ENCODE measurements at regions not wholly inside any gene's neighbourhood (a gene's known extent, or its start where the extent isn't known, plus 50 kb on each side); places are given as distances from the start of the nearest gene placed in this dataset.
A peak's percentile ranks its signal among the peaks of the same experiment; 100 is the strongest.

DNA sequence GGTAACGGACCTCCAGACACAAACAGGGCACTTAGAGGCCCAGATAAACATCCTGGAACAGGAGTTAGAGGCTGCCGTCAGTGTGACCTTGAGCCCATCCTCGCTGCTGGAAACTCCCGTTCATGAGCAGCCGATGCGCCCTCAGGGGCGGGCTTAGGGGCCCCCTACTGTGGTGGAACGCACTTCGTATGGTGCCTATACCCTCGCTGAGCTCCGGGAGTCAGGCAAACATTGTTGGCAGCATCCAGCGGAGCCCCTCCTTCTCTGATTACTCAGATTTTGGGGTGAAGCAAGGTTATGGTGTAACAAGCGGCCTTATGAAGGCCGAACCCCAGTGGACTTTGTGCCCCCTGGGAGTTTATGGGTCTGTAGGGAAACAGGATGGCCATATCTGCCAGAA, 205.3 kb upstream of the SYT4 start:
- DNase-seq: no peak

DNA sequence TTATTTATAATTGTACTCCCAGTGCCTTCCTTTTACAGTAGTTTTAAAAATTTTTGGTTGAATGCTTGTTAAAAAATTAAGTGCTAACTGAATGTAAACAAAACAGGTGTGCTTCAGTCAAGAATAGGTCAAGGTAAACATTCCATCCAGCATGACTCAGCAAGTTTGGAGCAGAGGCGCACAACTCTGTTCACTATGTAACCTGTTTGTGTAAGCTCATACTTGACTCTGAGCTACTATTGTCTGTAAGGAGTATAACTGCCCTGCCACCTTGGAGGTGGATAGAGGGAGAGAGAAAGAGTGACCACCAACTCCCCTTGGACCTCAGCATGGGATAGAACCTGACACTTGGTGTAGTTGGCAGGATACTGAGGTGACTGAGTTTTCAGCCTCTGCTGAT, 207.4 kb upstream of the SYT4 start:
- DNase-seq: no peak

DNA sequence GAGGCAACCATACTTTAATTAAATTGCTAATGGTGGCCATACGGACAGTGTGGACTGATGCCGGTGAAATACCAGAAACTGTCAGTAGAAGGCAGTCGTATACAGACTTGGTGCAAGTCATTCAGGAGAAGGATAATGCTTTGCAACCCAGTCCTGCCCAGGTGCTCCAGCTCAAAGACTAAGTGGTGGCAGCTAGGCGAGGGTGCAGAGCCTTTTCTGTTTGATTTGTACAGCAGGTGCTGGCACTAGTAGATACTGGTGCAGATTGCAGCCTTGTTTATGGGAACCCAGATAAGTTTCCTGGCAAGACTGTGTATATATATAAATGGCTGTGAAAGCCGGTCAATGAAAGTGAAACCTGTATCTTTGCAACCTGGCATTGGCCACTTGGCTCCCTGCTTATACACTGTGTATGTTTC, 208.3 kb upstream of the SYT4 start:
- DNase-seq: no peak

DNA sequence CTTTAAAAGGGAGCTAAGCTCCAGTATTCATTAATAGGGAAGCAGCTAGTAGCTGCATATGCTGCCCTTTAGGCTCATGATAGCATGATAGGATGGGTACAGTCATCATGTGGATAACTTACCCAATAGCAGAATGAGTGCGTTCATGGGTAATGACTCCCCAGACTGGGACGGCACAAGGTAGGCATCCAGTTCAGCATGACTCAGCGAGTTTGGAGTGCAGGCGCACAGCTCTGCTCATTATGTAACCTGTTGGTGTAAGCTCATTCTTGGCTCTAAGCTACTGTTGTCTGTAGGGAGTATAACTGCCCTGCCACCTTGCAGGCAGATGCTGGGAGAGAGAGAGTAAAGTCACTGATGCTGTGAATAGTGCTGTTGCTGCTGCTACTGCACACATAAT, 209.2 kb upstream of the SYT4 start:
- DNase-seq: no peak

DNA sequence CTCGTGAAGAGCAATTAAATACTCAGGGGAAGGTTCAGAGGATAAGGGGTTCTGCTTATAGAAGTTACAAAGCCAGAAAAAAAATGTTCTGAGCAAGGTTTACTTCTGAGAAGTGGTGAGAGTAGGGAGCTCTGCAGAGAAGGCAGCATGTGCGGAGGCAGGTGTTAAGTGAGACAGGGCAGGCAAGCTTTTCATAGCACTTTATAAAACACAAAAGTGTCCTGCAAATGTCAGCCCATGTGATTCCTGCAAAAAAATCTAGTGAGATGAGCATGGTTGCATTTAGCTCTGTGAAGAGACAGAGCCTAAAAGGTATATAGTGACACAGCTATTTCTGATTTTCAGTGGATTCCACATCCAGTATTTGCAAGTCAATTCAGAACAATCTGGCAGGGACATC, 223.8 kb upstream of the SYT4 start:
- no peak for DNase-seq

DNA sequence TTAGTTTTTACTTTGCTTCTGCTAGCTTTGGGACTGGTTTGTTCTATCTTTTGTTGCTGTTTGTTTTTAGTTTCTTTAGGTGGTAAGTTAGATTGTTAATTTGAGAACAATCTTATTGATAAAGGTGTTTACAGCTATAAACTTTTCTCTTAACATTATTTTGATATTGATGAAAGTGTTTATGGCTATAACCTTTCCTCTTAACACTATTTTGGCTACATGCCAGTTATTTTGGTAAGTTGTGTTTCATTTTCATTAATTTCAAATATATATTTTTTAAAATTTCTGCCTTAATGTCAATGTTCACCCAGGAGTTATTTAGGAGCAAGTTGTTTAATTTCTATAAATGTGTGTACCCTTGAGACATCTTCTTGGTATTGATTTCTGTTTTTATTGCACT, 229.6 kb upstream of the SYT4 start:
- DNase-seq: no peak

DNA sequence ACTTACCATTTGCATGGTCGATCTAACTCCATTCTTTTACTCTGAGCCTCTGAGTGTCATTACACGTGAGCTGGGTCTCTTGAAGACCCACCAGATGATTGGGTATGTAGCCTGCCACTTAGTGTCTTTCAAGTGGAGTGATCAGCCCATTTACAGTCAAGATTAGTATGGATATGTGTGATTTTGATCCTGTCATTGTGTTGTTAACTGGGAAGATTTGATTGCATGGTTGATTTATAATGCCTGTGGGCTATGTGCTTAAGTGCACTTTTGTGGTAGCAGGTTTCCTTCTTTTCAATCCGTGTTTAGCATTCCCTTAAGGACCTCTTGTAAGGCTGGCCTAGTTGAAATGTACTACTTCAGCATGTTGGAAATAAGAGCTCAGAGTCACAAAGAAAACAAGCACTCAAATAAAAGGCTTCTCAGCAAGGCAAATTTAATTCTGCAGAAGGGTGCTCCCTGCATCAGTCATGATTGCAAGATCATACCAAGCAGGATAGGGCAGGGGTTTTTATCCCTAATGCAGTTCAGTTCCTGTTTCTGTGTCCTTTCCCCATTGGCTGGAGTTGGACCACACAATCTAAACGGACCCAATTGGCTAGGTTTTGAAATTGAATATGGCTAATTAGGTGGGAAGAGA, 230.7 kb upstream of the SYT4 start:
- no peak for DNase-seq

DNA sequence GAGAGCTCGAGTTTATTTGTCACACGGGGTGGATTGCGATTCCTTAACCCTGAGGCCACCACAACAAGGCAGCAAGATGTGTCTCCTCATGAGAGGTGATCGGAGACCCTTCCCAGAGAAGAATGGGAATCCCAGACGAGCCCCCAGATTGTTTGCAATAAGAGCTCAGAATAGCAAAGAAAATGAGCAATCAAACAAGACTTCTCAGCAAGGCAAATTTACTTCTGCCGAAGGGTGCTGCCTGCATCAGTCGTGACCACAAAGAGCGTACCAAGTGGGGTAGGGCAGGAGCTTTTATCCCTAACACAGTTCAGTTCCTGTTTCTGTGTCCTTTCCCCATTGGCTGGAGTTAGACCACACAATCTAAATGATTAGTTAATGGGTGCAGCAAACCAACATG, 237.5 kb upstream of the SYT4 start:
- DNase-seq: no peak

DNA sequence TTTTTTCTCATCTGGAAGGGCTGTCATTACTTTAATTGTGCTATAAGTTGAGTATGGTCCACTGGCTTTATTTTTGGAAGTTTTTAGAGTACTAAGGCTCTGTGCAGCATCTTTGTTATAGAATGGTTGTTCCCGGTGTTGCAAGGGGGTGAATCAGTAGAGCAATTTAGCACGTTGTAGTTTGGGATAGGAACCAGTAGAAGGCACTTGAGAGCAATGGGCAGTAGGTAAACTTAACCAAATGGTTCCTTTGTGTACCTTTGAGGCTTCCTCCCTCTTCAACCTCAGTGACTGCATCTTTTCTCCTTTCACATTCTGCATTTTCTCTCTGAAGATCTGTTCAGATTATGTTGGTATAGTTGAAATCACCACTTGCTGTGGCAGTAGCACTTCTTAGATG, 238.2 kb upstream of the SYT4 start:
- no peak for DNase-seq

DNA sequence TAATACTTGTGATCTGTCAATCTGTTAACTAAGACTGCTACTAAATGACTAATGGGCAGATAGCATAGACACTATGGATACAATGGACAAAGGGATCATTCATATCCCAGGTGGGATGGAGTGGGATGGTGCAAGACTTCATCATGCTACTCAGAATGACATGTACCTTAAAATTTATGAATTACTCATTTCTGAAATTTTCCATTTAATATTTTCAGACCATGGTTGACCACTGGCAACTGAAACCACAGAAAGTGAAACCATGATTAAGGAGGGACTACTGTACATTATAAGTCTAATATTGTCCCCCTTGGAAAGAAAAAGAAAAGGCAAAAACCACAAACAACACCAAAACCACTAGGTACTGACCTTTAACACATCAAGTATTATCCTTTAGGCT, 247.0 kb upstream of the SYT4 start:
- DNase-seq: no peak

DNA sequence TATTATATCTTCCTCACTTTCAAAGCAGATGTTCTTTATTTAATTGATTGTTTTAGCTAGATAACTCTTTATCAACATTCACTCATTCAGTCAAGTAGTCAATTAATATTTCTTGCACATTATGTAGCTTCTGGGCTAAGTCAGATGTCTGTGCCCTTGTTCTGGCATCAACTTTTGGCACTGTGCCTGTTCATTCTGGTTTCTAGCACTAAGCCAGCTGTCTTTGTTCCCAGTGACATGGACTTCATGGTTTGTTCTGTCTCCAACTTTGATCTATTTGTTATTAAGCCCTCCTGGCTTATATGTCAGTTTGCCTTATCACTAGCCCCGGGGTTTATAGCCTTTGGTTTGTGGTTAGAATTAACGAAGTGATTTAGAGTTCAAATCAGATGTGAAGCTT, 247.9 kb upstream of the SYT4 start:
- DNase-seq: no peak

DNA sequence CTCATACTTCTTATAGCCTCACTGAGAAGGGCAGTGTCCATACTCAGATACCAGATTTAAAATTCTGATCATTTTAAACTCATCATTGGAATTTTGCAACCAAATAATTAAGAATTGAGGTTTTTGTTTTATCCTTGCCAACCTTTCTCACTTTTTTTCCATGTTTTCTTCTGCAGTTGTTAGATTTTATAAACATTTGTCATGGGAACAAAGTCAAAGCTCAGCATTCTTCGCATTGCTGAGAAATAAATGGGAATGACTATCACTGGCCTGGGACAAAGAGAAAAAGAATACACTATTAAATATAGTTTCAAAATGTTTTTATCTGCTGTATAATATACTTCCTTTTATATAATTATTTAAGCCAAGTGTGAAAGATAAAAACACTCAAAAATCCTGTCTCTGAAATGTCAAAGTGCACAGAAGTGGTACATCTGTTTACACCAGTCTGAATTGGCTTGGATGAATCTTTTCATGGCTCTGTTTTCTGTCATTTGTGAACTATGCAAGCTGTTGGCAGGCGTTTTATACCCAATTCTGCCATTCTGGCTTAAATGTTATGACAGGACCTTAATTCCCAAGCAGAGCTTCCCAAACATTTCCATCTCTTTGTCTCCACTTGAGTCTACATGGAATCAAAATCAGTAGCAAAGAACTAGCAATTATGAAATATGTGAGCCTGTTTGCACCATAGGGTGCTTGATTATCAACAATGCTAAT, 249.3 kb upstream of the SYT4 start:
- no peak for DNase-seq

DNA sequence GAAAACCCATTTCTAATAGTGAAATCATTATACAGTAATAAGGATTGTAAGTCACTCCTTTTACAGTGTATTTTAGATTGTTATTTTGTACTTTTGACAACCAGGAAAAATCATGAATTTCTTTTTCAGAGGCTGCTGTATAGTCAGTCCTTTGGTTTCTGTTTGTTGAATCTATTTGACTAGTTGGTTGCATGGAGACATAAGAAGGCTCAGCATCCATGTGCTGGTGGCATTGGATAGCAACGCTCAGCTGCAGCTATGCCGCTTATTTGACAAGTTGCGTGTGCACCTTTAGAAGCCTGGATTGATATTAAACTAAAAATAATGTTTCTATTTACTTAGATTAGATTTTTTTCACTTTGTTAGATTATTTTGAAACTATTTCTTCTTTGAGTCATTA, 254.1 kb upstream of the SYT4 start:
- no peak for DNase-seq

DNA sequence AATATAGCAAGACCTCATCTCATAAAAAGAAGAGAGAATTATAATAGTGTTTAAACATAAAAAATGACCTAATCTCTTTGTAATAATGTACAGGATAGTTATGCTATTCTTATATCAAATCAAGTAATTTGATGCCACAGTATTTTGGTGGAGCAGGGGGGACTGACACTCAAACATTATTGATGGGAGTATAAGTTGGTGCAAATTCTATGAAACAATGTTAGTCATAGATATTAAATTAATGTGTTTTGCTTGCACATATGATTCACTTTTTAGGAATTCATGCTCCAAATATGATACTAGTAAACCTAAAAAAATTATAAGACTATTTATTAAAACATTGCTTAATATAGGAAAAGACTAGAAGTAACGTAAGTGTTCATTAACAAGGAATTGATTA, 256.1 kb upstream of the SYT4 start:
- DNase-seq: no peak

DNA sequence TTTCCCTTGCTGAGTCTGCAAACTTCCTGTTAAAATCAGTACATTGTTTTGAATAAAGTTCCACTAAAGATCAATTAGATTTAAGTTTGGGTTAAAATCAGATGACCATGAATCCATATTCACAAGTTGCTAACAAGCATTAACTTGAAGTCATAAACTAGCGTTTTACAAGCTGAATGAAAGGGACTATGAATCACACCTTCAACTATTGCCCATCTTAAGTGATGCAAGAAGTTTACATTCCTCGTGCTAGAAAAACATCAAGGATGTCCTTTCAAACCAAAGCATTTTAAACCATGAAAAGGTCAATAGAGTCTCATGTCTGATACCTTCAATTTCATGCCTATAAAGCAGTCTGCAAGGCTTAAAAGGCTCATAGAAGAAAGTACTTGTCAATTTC, 257.2 kb upstream of the SYT4 start:
- DNase-seq: no peak

DNA sequence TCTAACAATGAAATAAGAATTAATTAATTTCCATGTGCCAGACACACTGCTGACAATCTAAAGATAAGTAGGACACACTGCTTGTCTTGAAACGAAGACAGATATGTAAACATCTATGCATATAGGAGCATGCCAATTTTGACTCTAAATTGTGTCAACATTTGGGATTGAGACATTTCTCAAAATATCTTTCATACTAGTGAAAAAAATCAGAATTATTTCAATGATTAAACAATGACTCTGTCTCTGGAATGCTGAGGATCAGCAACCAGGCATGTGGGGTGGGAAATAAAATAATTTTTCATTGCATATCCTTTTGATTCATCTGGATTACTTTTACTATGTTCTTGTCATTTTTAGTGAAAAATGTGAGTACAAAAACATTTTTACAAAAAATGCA, 262.6 kb upstream of the SYT4 start:
- DNase-seq: no peak

DNA sequence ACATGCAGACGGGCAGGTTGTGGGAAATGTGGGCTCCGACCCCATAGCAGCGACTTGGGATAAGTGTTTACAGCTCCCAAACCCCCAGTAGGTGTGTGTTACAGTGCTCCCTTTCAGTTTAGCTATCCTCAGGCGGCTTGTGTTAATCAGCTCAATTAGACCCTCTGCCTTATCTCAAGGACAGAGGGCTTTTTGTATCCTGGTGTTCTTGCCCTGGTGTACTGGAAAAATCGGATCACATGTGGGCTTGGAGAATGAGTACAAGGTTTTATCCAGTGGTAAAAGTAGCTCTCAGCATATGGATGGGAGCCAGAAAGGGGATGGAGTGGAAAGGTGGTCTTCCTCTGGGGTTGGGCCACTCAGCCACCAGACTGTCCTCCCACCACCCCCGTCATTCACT, 264.7 kb upstream of the SYT4 start:
- no peak for DNase-seq

DNA sequence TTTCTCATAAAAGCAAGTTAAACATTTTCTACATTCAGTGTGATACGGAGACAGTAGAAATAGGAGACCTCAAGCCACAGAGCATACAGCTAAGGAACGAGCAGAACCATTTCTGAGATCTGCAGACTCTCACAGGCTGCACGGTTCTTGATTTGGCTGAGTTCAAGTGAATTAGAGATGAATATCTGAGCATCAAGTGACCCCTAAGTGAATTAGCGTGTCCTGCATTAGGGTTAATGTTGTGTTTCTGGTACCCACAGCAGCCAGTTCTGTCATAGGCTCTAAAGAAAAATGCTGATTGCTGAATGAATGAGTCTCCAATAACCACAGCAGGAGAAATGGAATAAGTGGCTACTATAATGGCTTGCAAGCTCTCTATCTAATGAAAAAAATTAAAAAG, 265.9 kb upstream of the SYT4 start:
- no peak for DNase-seq

DNA sequence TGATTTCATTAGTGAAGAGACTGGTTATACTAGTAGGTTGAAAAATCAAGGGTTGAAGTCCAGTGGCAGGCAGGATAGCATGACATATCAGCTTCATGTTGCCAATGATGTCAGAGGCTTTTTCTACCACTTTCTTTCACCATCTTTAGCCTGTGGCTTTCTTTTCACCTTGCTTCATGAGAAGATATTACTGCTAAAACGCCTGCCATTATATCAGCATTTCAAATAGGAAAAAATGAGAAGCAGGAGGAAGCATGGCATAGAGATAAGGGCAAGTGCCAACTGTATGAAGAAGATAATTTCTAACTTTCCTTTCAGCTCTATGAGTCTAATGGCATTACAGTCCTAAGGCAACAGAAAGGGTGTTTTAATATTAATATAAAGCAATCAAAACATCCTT, 270.2 kb upstream of the SYT4 start:
- DNase-seq: no peak

DNA sequence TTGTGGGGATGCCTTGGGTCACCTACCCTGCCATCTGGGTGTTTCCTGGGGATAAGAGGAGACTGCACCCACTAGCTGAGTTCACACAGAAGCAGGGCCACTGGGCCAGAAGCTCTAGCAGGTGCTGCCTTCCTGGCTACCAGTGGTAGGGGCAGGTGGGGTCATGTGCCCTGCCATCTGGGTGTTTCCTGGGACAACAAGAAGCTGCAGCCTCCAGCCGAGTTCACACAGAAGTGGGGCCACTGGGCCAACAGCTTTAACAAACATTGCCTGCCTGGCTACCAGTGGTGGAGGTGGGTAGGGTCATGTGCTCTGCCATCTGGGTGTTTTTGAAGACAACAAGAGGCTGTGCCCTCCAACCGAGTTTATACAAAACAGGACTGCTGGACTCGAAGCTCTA, 282.2 kb upstream of the SYT4 start:
- DNase-seq: no peak

DNA sequence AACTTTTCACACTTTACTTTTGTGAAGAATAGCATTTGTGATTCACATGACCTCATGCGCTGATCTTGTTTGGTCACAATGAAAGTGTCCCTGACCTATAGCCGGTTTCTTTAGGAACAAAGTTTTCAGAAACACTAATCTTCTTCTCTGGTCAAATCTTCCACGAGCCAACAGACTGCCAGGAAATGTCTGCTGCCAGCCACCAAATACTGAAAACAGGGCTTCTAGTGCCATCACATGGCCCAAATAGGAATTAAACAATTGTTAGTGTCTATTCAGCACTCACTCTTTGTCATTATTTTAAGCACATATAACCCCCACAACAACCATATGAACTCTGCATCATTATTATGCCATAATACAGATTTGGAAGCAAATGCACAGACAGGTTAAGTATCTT, 286.5 kb upstream of the SYT4 start:
- DNase-seq: no peak

DNA sequence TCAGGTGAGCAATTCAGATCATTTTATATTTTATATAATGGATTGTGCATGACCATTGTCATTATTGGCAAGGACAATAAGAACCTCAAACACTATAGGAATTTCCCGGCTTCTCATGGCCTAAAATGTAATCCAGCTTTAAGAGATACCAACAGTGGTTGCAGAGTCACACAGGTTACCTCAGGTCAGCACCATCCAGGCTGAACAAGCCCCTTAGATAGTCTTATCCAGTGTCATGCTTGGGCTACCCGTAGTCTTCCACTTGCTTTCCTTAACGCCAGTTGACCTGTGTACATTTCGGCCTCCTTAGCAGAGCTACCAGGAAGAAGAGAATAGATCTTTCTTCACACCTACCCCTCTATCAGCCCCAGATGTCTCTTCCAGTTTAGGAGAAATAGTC, 293.3 kb upstream of the SYT4 start:
- DNase-seq: no peak

DNA sequence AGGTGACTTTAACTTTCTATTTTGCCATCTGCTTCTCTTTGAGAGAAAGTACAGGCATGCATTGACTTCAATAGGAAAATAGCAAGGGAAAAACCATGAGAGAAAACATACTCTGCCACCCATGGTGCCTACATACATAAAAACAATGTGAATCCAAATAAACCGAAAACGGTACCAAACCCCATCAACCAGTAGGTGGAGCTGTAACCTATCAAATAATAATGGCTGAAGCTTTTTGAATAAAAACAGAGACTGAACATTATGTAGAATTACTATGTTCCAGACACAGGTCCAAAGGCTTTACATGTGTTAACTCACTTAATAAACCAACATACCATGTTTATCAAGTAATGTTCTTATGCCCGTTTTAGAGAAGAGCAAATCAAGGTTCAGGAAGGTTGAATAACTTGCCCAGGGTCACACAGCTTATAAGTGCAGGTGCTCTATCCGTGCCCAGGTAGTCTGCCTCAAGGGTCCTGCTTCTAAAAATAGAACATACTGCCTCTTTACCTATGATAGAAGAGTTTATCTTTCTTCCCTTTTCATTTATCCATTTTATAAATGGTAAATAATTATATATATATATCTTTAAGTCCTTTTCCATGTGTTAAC, 293.9 kb upstream of the SYT4 start:
- peak; percentile 56 to 57 for DNase-seq

DNA sequence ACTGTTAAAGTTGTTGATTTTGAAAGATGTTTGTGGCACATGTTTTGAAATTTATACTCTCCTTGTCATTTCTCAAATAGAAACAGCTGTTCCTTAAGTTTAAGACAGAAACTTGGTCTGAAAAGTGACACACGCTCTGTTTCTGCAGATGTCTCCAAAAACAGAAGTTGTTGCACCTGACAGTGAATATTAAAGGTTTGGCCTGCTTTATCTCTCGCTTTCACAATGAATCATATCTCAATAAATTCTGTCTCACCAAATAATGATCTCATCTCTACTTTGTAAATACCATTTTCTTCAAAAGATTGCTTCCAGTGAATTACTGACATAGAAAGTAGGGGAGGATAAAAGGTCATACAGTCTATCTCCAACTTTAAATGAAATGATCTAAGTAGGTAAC, 294.9 kb upstream of the SYT4 start:
- no peak for DNase-seq

DNA sequence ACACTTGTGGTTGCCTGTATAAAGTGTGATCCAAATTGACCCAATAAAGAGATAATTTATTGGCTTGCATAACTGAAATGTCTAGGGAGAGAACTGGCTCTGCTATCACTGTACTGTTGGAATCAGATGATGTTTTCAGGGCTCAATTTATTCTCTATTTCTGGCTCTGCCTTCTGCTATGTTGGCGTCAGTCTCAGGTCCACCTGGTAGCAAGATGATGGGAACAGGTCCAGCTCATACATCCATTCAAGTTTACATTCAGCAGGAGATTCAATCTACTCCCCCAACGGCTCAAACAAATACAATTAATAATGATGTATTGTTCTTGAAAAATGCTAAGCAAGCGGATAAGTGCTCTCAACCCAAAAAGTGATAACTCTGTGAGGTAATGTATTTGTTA, 297.7 kb upstream of the SYT4 start:
- DNase-seq: no peak

Measured in inflammatory macrophage (primary cell).